ENCODE measurements at regions not wholly inside any gene's neighbourhood (a gene's known extent, or its start where the extent isn't known, plus 50 kb on each side); places are given as distances from the start of the nearest gene placed in this dataset.
"Not testable (repeated sequence)": the region's sequence is repeated elsewhere in the genome, so short reads cannot be mapped to it uniquely, and the experiment has no call there.

GRCh38 chr3:165981318-165981717 is 144.1 kb upstream of the BCHE start:
- intact Hi-C loops (cut with DNase I, micrococcal nuclease) = no loop called here
- DNase-seq (no peak), ATAC-seq (no peak)
- Histone ChIP-seq H3K36me3 (ENCODE audit: low read depth) (no peaks in the 10 kb centered on the region), H3K9me3 (peaks cover 4% of the 10 kb centered on the region), H3K4me3 (no peak overlapping the region), H3K4me1 (ENCODE audit: low read depth) (no peaks in the 10 kb centered on the region)
- TF ChIP-seq CTCF (IDR thresholded peaks at IDR 0.05) = no peak

GRCh38 chr3:165960825-165961224 is 123.6 kb upstream of the BCHE start:
- ATAC-seq; intact Hi-C loops (cut with DNase I, micrococcal nuclease); H3K36me3 ChIP-seq (ENCODE audit: low read depth); H3K9me3 ChIP-seq; H3K4me3 ChIP-seq; H3K4me1 ChIP-seq (ENCODE audit: low read depth); DNase-seq: not testable (repeated sequence)

GRCh38 chr3:165954171-165954570 is 116.9 kb upstream of the BCHE start:
- TF ChIP-seq CTCF (IDR thresholded peaks at IDR 0.05) = no peak
- no peak overlapping the region for H3K4me3 ChIP-seq
- intact Hi-C loops (cut with DNase I, micrococcal nuclease) = no loop called here
- H3K36me3 ChIP-seq (ENCODE audit: low read depth) = no peaks in the 10 kb centered on the region
- no peaks in the 10 kb centered on the region for H3K9me3 ChIP-seq
- no peak for ATAC-seq
- H3K4me1 ChIP-seq (ENCODE audit: low read depth) = no peaks in the 10 kb centered on the region
- DNase-seq = no peak

GRCh38 chr3:165946360-165946759 is 109.1 kb upstream of the BCHE start:
- no peak for TF ChIP-seq CTCF (IDR thresholded peaks at IDR 0.05)
- H3K36me3 ChIP-seq (ENCODE audit: low read depth) = no peaks in the 10 kb centered on the region
- H3K4me3 ChIP-seq = no peak overlapping the region
- intact Hi-C loops (cut with DNase I, micrococcal nuclease) = no loop called here
- ATAC-seq (no peak), DNase-seq (no peak)
- no peaks in the 10 kb centered on the region for H3K4me1 ChIP-seq (ENCODE audit: low read depth)
- no peaks in the 10 kb centered on the region for H3K9me3 ChIP-seq

- Histone ChIP-seq H3K9me3 (peaks cover 8% of the 10 kb centered on the region), H3K4me3 (no peak overlapping the region), H3K4me1 (ENCODE audit: low read depth) (no peaks in the 10 kb centered on the region), H3K36me3 (ENCODE audit: low read depth) (no peaks in the 10 kb centered on the region)
- intact Hi-C loops (cut with DNase I, micrococcal nuclease) = no loop called here
- no peak for TF ChIP-seq CTCF (IDR thresholded peaks at IDR 0.05)
- no peak for ATAC-seq
- DNase-seq = no peak
These were observed 101.8 kb upstream of the BCHE start for GRCh38 chr3:165938986-165939540.

GRCh38 chr3:165936081-165936480 is 98.9 kb upstream of the BCHE start:
- H3K36me3 ChIP-seq (ENCODE audit: low read depth); intact Hi-C loops (cut with DNase I, micrococcal nuclease); ATAC-seq; H3K4me1 ChIP-seq (ENCODE audit: low read depth); DNase-seq; H3K9me3 ChIP-seq; H3K4me3 ChIP-seq: not testable (repeated sequence)

GRCh38 chr3:165924301-165924791 is 87.1 kb upstream of the BCHE start:
- DNase-seq; H3K4me3 ChIP-seq; ATAC-seq; intact Hi-C loops (cut with DNase I, micrococcal nuclease); H3K9me3 ChIP-seq; H3K36me3 ChIP-seq (ENCODE audit: low read depth); H3K4me1 ChIP-seq (ENCODE audit: low read depth): not testable (repeated sequence)
